GM12874 (cell line): ENCODE measurements at regions not wholly inside any gene's neighbourhood (a gene's known extent, or its start where the extent isn't known, plus 50 kb on each side); places are given as distances from the start of the nearest gene placed in this dataset.

ENCODE experiments used
- TF ChIP-seq, protein P1 (sequence below): IDR thresholded peaks from 2 replicates; pipeline ENCODE4 v1.5.1; 2011; ENCODE audit warnings: low read depth, mild to moderate bottlenecking, control low read depth, low read length, moderate library complexity; ENCODE audit not compliant: insufficient read depth

DNA sequence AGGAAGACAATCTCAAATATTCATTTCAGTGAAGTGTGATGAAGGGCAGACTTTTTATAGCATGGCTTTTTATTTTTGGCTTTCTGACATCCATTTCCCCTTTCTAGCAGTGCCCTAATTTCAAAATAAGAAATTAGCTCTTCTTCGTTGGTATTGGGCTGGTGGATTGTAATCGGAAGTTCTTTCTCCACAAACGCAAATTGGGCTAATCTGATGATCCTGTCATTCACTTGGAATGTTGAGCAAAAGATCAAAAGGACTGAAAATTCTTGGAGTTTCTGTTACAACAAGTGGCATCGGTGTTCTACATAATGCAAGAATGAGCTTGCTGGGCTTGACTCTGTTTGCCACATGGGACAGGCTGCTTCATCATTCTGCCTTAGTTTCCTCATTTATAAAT is 1182.8 kb downstream of the FLRT2 start:
- TF ChIP-seq, protein P1, sequence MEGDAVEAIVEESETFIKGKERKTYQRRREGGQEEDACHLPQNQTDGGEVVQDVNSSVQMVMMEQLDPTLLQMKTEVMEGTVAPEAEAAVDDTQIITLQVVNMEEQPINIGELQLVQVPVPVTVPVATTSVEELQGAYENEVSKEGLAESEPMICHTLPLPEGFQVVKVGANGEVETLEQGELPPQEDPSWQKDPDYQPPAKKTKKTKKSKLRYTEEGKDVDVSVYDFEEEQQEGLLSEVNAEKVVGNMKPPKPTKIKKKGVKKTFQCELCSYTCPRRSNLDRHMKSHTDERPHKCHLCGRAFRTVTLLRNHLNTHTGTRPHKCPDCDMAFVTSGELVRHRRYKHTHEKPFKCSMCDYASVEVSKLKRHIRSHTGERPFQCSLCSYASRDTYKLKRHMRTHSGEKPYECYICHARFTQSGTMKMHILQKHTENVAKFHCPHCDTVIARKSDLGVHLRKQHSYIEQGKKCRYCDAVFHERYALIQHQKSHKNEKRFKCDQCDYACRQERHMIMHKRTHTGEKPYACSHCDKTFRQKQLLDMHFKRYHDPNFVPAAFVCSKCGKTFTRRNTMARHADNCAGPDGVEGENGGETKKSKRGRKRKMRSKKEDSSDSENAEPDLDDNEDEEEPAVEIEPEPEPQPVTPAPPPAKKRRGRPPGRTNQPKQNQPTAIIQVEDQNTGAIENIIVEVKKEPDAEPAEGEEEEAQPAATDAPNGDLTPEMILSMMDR: no peak

DNA sequence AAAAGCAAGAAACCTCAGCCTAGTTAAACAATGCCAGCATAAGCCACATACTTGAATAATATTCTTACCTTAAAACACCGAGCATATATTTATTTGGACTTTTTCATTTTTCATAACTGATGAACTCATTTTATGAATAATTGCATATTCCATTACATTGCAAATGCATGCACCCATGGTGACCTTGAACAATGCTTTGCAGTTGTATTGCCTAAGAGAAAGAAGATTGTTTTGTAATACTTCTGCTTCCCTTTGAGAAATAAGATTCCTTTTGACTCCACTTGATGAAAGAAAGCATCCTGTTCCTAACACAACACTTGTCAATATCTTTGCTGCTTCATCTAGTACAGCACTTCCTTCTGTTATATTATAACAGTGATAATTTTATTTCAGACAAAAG is 1182.2 kb downstream of the FLRT2 start:
- TF ChIP-seq, protein P1: no peak

DNA sequence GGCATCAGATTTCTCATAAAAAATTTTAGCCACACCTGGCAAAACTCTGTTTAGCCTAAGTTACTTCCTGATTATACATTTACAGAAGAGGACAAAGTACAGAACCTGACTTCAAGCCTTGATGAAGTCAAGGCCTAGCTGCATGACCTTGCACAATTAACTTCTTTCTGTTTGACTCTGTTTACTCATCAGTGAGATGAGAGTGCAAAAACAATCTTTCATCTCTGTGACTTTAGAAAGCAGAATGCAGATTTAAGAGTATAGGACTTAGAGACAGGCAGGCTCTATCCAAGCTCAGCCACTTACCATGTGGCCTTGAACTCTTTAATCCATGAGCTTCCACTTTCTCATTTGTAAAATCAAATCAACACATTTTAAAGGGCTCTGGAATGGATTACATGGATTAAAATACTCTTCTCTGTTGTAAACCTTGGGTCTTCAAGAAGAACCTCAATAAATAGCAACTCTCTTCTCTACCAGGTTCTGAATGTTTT is 1178.9 kb downstream of the FLRT2 start:
- TF ChIP-seq, protein P1: no peak

DNA sequence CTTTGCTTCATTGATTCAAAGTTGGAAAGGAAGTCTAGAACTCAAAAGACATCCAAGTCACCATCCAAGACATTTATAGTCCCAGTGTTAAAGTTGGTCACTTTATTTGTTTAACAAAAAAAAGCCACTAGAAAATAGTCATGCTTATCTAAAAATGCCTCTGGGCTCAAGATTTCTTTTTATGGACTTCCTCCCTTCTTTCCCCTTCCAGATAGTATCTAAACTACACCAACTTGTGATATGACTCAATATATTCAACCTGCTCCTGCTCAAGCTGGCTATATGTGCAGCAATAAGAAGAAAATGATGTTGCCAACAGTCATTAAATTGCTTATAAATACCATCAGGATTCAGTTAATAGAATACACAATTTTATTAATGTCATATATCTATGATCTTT is 1177.1 kb downstream of the FLRT2 start:
- TF ChIP-seq, protein P1: no peak

DNA sequence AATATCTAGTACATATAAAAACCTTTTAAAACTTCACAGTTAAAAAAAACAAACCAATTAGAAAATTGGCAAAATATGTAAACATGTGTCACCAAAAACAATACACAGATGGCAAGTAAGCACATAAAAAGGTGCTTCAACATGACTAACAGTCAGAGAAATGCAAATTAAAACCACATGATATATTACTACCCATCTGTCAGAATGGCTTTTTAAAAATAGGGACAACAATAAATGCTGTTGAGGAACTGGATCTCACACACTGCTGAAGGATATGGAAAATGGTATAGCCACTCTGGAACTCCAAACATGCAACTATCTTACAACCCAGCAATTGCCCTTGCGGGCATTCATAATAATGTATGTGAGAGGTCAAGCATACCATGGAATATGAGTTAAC is 1153.6 kb downstream of the FLRT2 start:
- TF ChIP-seq, protein P1: no peak

DNA sequence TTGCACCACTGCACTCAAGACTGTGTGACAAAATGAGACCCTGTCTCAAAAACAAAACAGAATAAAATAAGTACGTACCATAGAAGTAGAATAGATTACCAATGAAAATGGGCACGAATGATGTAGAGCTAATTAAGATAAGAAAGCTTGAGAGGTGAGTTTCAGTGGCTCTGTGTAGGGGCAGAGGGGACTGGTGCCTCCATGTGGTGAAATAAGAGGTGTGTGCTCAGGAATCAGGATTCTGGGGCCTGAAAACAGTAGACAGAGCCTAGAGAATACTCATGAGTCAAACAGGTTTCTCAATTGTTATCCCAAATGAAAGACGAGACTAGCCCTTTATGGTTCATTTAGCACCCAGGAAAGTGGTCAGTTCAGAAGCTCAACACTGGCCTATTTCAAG is 1145.1 kb downstream of the FLRT2 start:
- TF ChIP-seq, protein P1: no peak

DNA sequence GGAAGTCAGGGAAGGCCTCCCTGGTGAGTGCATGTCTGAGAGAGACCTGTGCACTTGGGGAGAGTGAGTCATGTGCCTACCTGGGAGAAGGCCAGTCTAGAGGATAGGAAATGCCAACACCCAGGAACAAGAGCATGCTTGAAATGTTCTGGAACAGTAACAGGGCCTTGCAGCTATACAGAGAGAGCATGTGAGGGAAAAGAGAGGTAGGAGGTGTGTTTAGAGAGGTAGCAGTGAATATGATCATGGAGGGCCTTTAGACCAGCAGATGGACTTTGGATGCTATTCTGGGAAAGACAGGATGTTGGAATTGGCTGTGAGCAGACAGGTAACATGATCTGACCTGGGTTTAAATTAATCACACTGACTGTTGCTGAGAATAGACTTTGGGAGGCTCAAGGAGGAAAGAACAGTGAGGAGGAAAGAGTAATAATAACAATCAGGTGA is 1143.6 kb downstream of the FLRT2 start:
- TF ChIP-seq, protein P1: no peak
